HG03460 (cell line): ENCODE measurements at regions not wholly inside any gene's neighbourhood (a gene's known extent, or its start where the extent isn't known, plus 50 kb on each side); places are given as distances from the start of the nearest gene placed in this dataset.

ENCODE experiments used
- ATAC-seq: cut with Tn5 transposase; IDR thresholded peaks from one replicate; pipeline ENCODE4 v1.9.1; 2021; ENCODE audit not compliant: unreplicated experiment

GRCh38 chr14:44029933-44030332 is 477.1 kb downstream of the FSCB start:
- no peak for ATAC-seq

DNA sequence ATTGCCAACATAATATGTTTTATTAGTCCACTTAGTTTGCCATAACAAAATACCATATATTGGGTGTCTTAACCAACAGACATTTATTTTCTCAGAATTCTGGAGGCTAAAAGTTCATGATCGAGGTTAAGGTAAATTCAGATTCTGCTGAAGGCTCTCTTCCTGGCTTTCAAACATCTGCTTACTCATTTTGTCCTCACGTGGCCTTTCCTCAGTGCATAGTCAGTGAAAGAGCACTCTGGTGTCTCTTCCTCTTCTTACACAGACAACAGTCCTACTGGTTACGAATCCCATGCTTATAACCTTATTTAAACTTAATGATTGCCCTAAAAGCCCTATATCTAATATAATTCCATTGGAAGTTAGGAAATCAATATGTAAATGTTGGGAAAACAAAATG is 479.7 kb downstream of the FSCB start:
- no peak for ATAC-seq

DNA sequence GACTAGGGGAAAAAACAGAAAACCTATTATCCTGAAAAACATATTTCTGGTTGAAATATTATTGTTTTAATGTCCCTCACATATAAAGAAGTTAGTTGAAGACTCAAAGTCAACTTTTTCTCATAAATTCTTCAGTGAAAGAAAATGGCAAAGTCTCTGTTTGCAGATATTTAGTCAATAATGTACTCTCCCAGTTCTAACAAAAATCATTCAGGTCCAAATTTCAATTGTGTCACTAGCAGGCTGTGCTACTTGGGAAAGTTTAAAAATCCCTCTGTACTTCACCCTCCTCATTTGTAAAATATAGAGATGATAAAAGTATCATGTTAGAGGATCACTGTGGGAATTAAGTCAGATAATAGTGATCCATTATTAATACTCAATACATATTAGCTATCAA is 496.5 kb downstream of the FSCB start:
- ATAC-seq, result no peak

- ATAC-seq, result no peak
These were observed 497.0 kb downstream of the FSCB start for GRCh38 chr14:44010071-44010470.

- ATAC-seq, result no peak
These were observed 497.4 kb downstream of the FSCB start for GRCh38 chr14:44009642-44010041.

DNA sequence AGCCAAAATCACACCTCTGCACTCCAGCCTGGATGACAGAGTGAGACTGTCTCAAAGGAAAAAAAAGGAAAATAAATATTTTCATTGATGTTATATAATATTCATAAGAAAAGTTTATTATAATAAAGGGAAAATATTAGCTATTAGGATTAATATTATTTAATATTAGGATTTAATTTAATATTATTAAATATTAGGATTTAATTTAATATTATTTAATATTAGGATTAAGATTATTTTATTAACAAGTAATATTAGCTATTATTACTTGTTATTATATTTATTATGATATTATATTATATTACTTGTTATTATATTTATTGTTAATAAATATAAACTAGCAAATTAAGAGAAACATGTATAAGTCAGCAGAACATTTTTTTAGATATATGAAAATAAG is 518.1 kb downstream of the FSCB start:
- ATAC-seq, result no peak

DNA sequence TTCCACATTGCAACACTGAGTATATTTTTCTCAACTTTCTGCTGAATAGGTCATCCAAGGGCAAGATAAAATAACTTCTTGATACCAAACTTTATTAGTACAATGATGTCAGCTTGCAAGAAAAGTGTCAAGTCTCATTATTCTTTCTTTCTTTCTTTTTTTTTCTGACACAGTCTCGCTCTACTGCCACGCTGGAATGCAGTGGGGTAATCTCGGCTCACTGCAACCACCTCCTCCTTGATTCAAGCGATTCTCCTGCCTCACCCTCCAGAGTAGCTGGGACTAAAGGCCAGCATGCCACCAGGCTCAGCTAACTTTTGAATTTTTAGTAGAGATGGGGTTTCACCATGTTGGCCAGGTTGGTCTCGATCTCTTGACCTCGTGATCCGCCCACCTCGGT is 523.4 kb downstream of the FSCB start:
- no peak for ATAC-seq

DNA sequence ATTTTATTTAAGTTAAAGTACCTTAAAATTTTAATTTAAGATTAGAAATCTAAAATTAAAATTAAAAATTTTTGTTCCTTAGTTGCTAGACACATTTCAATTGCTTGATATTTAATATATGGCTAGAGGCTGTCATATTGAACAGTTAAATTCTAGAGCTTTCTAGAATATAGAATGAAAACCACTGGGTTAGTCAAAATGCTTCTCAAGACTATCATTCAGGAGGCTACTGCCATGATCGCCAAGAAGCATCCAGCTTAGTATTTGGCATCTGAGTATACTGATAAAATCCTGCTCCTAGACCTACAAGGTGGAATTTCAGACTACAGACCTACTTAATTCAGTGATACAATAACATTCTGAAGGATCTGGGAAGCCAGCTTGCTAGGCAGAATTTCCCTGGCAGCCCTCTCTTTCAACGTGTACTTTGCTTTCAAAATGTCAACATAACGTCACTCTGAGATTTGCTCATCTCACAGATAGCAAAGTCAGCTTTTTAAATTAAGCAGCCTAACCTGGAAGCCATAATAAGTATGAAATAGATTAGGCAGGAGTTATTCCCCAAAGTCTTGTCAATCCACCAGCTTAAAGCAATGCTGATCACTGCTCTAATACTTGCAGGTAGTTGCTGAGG is 525.8 kb downstream of the FSCB start:
- ATAC-seq, result no peak

- no peak for ATAC-seq
These were observed 550.3 kb downstream of the FSCB start for GRCh38 chr14:43956741-43957140.

- ATAC-seq, result no peak
These were observed 557.7 kb downstream of the FSCB start for GRCh38 chr14:43949400-43949799.

DNA sequence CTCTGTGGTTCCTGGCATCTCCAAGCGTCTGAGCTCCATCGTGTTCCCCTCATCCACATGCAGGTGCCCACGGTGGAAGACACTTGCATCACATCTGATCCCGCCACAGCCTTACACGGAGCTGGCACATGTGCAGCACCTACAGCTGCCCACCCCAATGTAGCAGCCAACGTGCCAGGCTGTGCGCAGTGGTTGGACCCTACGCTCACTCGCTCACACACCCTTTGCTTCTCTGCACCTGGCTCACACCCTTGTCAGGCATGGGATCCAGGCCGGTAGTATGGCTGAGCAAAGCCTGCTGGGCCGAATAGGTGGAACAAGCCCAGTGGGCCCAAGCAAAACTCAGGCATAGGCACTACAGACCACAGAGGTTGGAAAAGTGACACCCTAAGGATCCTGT is 567.2 kb downstream of the FSCB start:
- no peak for ATAC-seq

DNA sequence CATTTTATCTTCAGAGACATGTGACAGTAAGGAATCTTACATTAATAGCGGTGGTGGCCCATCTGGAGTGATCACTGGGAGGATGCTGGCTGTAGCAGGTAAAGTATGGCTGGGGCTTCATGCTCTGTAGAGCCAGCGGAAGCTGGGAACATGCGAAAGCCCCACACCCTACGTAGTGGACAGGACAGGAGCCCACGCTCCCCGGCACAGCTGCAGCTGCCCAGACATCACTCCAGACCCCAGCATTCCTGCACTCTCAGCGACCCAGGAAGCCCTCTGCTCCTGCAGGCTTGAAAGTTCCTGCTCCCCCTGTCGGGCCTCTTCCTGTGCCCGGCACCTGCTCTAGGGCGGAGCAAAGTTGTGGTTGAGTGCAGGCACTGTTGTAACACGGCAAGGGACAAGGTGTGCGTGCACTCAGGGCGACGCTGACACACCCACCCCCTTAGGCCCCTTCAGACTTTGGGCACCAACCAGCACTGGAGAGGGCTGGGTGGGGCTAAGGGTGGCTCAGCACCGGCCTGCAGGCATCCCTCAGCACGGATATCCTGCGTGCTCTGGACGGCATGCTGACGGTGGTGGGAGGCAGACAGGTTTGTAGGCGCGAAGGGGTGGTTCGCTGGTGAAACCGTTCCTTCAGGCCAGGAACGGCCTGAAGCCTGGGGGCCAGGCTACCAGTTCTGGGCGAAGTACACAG is 568.3 kb downstream of the FSCB start:
- no peak for ATAC-seq

- ATAC-seq, result no peak
These were observed 570.1 kb downstream of the FSCB start for GRCh38 chr14:43937001-43937400.

GRCh38 chr14:43934102-43934501 is 573.0 kb downstream of the FSCB start:
- no peak for ATAC-seq

- no peak for ATAC-seq
These were observed 592.9 kb downstream of the FSCB start for GRCh38 chr14:43914041-43914693.

DNA sequence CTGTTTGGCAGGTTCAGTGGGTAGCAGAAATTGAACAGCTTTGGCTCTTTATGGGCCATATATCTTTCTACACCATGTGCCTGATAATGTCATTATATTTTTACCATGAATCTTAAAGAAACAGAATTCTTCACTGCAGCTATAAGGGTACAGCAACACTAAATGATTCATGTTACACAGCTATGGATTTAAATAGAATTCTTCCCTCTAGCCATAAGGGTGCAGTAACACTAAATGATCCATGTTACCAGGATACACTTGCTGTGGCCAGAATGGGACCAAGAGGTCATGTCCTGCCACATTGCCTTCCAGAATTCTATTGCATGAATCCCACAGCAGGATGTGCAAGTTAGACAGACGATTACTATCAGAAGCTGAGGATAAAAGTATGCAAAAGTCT is 603.9 kb downstream of the FSCB start:
- no peak for ATAC-seq

GRCh38 chr14:43901911-43902673 is 605.0 kb downstream of the FSCB start:
- no peak for ATAC-seq

GRCh38 chr14:43900173-43900655 is 606.9 kb downstream of the FSCB start:
- ATAC-seq, result no peak

DNA sequence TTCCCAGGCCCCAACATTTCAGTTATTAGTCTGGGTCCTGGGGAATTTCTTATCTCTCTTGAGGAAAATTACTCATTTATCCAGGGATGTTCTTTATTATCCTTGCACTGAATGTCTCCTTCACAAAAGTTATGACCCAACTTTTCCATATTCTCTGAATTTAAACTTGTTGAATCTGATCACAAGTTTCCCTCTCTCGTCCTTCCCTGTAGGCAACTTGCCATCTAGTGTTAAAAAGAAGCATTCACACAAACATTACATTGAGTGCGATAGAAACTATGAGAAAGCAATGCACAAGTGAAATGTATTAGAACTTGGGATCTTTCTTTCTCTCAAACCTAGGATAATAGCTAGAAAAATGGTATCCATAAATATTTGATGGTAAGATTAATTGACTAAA is 608.4 kb downstream of the FSCB start:
- no peak for ATAC-seq

DNA sequence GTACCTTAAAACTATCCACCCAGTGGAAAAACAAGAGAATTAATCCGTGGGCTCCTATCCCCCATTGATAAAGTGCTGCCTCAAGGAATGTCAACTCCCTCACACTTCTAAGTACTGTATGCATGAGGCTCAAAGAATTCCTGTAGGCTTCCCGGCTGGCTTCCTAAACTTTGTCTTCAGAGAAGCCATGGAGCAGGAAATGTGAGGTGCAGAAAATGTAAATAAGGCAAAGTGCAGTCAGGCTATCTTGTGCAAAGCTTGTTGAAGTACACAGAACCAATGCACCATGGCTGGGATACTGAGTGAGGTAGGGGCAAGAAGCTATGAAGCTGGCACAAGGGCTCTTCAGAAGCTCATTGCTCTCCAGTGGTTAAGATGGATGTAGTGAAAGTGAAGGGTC is 611.0 kb downstream of the FSCB start:
- ATAC-seq, result no peak

DNA sequence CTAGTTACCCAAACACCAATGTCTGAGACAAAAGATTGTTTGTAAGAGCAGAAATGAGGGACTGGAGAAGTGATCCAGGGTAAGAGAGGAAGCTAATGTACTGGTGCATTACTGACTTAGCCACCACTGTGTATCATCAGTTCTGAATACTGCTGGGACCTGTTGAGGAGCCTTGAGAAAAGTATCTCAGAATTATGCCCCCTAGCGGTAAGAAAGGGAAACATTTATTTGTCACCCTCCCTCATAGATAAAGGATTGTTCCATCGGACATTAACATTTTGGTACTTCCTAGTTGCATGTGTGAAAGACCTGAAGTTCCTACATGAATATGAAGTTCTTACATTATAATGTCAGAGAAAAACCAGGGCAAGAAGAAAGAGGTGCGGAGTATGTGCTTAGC is 612.5 kb downstream of the FSCB start:
- ATAC-seq, result no peak

DNA sequence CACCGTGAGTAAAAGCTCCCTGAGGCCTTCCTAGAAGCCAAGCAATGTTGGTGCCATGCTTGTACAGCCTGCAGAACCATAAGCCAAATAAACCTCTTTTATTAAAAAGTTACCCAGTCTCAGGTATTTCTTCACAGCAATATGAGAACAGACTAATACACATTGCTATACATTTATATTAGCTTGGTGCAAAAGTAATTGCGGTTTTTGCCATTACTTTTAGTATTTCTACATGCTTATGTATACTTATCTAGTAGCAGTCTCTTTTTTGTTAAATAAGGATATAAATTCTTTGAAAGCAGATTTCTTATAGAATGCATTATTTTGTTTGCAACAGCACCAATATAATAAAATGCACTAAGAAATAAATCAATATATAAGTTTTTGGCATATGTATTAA is 619.6 kb downstream of the FSCB start:
- ATAC-seq, result no peak
